Thoracic aorta (tissue), 2 donors: ENCODE measurements at regions not wholly inside any gene's neighbourhood (a gene's known extent, or its start where the extent isn't known, plus 50 kb on each side); places are given as distances from the start of the nearest gene placed in this dataset.

Experiments used
- ATAC-seq: fragments of 150-250 bp; one replicate; pipeline ENCODE4 v1.8.0; 2017; ENCODE audit warnings: low read depth; ENCODE audit not compliant: insufficient number of reproducible peaks, low FRiP score
- DNase-seq: peaks from one replicate; pipeline ENCODE4 v3.0.0-alpha.2; 2020; ENCODE audit warnings: low spot score
- H3K27ac ChIP-seq, 2 donors: fragments of 200-600 bp; sonication (generic); 1 replicate in 1 of 2; 2 replicates in 1 of 2; pipeline ENCODE4 v1.5.1; 2016; ENCODE audit warnings: mild to moderate bottlenecking in 2 of 2, moderate library complexity in 2 of 2
- H3K27me3 ChIP-seq: fragments of 200-600 bp; sonication (generic); replicated peaks from 2 replicates; pipeline ENCODE4 v1.6.0; 2016; ENCODE audit warnings: mild to moderate bottlenecking; ENCODE audit not compliant: insufficient read depth
- H3K36me3 ChIP-seq: fragments of 200-600 bp; sonication (generic); one replicate; pipeline ENCODE4 v1.5.1; 2016
- H3K4me1 ChIP-seq, 2 donors: fragments of 200-600 bp; sonication (generic); 1 replicate in 1 of 2; 2 replicates in 1 of 2; pipeline versions ENCODE4 v1.5.1 to v1.6.0; 2016; ENCODE audit warnings: low read depth in 2 of 2, mild to moderate bottlenecking in 1 of 2; ENCODE audit not compliant: control insufficient read depth in 1 of 2
- H3K4me3 ChIP-seq: fragments of 200-600 bp; sonication (generic); 2 replicates; pipeline ENCODE4 v1.5.1; 2016; ENCODE audit warnings: mild to moderate bottlenecking
- H3K9me3 ChIP-seq: fragments of 200-600 bp; sonication (generic); 2 replicates; pipeline ENCODE4 v1.5.1; 2016
- TF ChIP-seq, protein P1 (sequence below): fragments of 200-600 bp; sonication (generic); IDR thresholded peaks from one replicate; pipeline ENCODE4 v1.5.1; 2019; ENCODE audit warnings: antibody characterized with exemption

DNA sequence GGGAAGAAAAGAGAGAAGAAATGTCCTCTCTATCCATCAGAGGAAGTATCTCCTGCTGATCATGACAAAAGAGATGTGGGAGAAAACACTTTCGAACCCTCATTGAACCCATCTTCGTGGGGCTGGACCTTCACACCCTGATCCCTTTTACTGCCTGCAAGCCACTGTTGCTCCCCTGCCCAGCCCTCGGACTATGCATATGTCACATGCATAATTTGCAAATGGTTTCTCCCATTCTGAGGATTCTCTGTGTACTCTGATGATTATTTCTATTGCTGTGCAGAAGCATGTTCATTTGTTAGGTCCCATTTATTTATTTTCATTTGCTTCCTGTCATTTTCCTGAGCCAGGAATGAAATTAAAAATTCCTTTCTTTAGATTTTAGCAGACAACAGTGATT is 64.7 kb downstream of the DNAAF9 start:
- Histone ChIP-seq H3K36me3 (peaks cover 20% of the 10 kb centered on the region), H3K9me3 (no peaks in the 10 kb centered on the region), H3K27ac (no peak overlapping the region), H3K27me3 (no peaks in the 10 kb centered on the region), H3K4me3 (no peak overlapping the region), H3K4me1 (no peaks in the 10 kb centered on the region)
- TF ChIP-seq, protein P1, sequence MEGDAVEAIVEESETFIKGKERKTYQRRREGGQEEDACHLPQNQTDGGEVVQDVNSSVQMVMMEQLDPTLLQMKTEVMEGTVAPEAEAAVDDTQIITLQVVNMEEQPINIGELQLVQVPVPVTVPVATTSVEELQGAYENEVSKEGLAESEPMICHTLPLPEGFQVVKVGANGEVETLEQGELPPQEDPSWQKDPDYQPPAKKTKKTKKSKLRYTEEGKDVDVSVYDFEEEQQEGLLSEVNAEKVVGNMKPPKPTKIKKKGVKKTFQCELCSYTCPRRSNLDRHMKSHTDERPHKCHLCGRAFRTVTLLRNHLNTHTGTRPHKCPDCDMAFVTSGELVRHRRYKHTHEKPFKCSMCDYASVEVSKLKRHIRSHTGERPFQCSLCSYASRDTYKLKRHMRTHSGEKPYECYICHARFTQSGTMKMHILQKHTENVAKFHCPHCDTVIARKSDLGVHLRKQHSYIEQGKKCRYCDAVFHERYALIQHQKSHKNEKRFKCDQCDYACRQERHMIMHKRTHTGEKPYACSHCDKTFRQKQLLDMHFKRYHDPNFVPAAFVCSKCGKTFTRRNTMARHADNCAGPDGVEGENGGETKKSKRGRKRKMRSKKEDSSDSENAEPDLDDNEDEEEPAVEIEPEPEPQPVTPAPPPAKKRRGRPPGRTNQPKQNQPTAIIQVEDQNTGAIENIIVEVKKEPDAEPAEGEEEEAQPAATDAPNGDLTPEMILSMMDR, result no peak
- DNase-seq (no peak), ATAC-seq (no peak)

DNA sequence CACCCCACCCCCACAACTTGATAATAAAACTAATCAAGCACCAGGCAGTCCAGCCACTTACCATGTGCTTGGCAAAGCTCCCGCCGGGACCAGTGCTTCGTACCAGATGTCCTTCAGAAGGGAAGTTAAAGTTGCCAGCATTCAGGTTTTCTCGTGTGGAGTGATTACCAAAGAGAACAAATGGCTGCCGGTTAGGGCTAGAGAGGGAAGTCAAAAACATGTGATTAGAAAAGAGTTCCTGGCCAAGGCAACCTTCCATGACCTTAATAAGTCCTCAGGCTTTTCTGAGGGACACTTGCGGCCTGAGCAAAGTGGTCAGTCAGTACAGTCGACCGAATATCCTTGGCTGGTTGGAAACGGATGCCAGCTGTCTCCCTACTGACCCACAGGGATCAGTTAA is 67.0 kb downstream of the DNAAF9 start:
- Histone ChIP-seq H3K4me3 (no peak overlapping the region), H3K36me3 (peaks cover 28% of the 10 kb centered on the region), H3K9me3 (no peaks in the 10 kb centered on the region), H3K27me3 (no peaks in the 10 kb centered on the region), H3K4me1 (no peaks in the 10 kb centered on the region), H3K27ac (no peak overlapping the region)
- ATAC-seq, result no peak
- TF ChIP-seq, protein P1, result no peak
- no peak for DNase-seq

DNA sequence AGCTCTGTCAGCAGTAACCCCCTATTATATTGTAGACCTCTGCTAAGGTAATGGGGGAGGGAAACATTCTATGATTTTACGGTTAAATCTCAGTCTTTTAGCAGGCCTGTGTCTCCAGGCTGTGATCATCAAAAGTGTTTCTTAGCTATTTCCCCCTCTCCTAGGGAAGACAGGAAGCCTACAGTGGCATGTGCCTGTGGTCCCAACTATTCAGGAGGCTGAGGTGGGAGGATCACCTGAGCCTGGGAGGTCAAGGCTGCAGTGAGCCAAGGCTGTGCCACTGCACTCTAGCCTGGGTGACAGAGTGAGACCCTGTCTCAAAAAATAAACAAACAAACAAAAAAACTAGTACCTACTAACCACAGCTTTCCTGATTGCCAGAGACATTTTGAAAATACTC is 67.9 kb downstream of the DNAAF9 start:
- DNase-seq (no peak), ATAC-seq (no peak)
- Histone ChIP-seq H3K36me3 (peaks cover 28% of the 10 kb centered on the region), H3K4me3 (no peak overlapping the region), H3K9me3 (no peaks in the 10 kb centered on the region), H3K27me3 (no peaks in the 10 kb centered on the region), H3K4me1 (no peaks in the 10 kb centered on the region), H3K27ac (no peak overlapping the region)
- TF ChIP-seq, protein P1, result no peak

DNA sequence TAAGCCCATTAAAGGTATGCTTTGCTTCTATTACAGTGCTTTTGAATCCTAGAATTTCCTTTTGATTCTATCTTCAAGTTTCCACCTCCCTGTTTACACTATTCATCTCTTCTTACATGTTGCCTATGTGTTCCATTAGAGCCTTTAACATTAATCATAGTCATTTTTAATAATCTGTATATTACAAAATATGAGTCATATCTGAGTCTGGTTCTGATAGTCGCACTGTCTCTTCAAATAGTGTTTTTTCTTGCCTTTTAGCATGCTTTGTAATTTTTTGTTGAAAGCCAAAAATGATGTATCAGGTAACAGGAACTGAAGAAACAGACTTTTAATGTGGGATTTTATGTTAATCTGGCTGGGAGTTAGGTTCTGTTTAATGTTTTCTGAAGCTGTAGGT is 68.4 kb downstream of the DNAAF9 start:
- Histone ChIP-seq H3K9me3 (no peaks in the 10 kb centered on the region), H3K27ac (no peak overlapping the region), H3K4me1 (no peaks in the 10 kb centered on the region), H3K4me3 (no peak overlapping the region), H3K27me3 (no peaks in the 10 kb centered on the region), H3K36me3 (peaks cover 28% of the 10 kb centered on the region)
- DNase-seq, result no peak
- TF ChIP-seq, protein P1, result no peak
- no peak for ATAC-seq

DNA sequence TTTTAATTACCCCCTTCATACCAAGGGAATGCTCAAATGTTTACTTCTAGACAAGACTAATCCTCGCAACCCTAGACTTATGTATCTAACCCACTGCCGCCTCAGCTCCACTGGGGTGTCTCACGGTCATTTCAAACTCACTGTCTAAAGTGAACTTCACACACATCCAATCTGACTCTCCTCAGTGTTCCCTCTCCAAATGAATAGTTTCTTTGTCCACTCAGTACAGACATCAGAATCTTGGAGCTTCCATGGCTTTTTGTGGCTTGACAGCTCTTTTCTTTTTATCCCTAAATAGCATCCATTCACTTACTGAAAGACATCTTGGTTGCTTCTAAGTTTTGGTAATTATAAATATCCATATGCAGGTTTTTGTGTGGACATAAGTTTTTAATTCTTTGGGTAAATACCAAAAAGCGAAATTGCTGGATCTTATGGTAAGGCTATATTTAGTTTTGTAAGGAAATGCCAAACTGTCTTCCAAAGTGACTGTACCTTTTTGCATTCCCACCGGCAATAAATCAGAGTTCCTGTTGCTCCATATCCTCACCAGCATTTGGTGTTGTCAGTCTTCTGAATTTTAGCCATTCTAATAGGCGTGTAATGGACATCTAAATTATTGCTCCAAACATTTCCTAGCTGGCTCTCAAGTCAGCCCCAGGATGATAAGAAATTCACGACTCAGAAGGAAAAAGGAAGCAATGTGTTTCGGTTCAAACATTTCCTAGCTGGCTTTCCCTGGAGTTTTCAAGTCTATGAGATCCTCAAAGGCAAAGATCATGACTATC is 73.1 kb downstream of the DNAAF9 start:
- no peak for ATAC-seq
- Histone ChIP-seq H3K4me3 (no peak overlapping the region), H3K9me3 (no peaks in the 10 kb centered on the region), H3K27ac (no peak overlapping the region), H3K4me1 (no peaks in the 10 kb centered on the region), H3K36me3 (peaks cover 42% of the 10 kb centered on the region), H3K27me3 (no peaks in the 10 kb centered on the region)
- TF ChIP-seq, protein P1, result no peak
- no peak for DNase-seq
